HG03442 (cell line): ENCODE measurements at regions not wholly inside any gene's neighbourhood (a gene's known extent, or its start where the extent isn't known, plus 50 kb on each side); places are given as distances from the start of the nearest gene placed in this dataset.

Source experiments
- ATAC-seq: cut with Tn5 transposase; IDR thresholded peaks from one replicate; pipeline ENCODE4 v1.9.1; 2021; ENCODE audit warnings: mild to moderate bottlenecking, moderate library complexity; ENCODE audit not compliant: unreplicated experiment

DNA sequence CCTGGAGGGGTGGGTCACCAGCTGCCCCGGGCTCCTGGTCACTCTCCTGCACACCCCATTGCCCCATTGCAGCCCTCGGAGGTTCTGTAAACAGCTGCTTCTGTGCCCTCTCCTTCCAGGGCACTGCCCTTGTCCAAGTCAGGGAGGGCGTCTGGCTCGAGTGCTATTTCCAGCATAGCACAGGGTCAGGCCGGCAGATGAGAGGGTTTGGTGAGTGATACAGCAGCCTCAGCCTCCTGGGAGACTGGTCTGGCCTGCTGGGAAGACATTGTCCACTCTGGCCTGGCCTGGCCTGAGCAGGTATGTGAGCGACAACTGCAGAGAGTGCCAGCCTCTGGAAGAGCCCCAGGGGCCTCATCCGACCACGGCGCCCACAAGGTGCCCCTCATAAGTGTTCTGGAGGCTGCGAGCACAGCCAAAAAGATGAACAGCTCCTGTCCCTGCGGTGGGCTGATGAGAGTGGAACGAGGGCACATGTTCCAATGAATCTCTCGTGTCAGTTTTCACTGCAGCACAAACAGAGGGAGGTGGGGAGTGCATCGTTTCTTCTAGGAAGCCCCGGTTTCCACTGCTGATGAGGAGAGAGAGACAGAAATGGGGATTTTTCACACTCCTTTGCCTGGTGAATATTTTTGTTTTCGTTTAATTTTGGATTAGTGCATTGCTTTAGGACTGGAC is 105.8 kb upstream of the SDK2 start:
- ATAC-seq, result no peak

GRCh38 chr17:73750975-73751374 is 106.7 kb upstream of the SDK2 start:
- no peak for ATAC-seq

DNA sequence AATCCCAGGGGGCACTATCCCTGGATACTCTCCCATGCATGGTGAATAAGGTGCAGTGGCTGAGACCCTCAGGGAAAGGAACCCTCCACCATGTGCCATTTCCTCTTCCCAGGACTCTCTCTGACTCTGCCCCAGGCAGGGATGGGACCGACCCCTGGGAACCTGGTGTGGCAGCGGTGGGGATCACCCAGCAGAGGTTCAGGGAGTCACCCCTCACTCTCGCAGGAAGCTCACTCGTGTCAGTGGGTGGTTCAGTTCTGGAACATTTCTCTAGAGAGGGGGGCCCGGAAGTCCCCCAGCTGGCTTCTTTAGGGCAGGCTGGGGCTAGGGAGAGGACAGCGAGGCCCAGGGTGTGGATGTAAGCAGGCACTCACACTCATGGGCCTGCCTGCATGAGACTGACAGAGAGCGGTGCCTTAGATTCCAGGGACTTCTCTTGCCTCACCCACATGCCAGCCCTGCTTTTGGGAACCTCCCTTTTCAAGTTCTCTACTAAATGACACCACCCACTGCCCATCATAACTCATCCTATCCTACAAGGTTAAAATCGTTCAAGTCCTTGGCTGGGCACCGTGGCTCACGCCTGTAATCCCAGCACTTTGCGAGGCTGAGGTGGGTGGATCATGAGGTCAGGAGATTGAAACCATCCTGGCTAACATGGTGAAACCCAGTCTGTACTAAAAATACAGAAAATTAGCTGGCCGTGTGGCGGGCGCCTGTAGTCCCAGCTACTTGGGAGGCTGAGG is 109.7 kb upstream of the SDK2 start:
- ATAC-seq, result no peak

DNA sequence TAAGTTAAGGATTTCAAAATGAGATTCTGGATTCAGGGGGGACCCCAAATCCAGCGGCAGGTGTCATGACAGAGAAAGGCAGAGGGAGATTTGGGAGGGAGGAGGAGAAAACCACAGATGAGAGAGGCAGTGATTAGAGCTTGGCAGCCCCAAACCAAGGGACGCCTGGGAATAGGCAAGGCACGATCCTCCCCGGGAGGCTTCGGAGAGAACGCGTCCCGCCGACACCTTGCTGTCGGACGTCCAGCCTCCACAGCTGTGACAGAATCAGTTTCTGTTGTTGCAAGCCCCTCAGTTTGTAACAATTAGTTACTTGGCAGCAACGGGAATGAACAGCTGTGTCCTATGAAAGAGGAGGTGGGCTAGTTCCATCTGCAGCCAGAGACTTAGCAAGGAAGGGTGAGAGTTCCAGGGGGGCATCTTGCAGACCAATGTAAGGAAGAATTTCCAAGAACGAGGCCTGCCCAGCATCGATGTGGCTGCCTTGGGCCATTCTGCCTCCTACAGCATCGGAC is 110.7 kb upstream of the SDK2 start:
- no peak for ATAC-seq

DNA sequence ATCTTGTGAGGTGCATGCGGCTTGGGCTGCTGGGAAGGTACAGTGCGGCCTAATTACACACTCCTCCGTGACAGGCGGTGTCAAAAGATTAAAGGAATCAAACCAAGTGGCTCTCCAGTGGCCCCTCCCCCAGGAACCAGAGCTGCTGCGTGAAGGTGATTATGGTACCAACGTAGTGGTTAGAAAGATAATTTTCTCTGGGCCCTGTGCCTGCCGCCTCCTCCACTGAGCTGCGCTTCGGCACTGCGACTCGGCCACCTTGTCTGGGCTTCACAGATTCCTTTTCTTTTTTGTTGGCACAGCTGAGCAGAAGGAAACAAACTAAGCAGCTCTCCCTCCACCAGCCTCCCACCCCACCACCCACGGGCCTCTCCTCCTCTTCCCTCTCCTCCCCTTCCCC is 113.2 kb upstream of the SDK2 start:
- no peak for ATAC-seq

DNA sequence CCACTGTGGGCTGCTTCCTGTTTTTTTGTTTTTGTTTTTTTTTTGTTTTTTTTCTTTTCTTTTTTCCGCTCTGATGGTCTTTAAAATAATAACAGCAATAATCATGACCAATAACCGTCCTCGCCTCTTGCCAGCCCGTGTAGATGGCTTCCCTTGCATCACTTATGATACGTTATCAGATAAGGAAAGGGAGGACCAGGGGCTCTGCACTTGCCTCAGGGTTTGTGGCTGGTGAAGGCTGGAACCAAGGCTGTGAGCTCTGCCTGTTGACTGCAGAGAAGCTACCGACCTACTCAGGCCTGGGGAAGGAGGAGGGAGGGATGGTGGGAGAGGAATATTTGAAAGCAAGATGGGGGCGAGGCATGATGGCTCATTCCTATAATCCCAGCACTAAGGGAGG is 114.0 kb upstream of the SDK2 start:
- no peak for ATAC-seq

- no peak for ATAC-seq
These were observed 115.1 kb upstream of the SDK2 start for GRCh38 chr17:73759324-73759723.

GRCh38 chr17:73759734-73760438 is 115.6 kb upstream of the SDK2 start:
- ATAC-seq, result no peak

GRCh38 chr17:73760439-73760758 is 116.2 kb upstream of the SDK2 start:
- no peak for ATAC-seq

- ATAC-seq, result no peak
These were observed 121.7 kb upstream of the SDK2 start for GRCh38 chr17:73765824-73766563.

DNA sequence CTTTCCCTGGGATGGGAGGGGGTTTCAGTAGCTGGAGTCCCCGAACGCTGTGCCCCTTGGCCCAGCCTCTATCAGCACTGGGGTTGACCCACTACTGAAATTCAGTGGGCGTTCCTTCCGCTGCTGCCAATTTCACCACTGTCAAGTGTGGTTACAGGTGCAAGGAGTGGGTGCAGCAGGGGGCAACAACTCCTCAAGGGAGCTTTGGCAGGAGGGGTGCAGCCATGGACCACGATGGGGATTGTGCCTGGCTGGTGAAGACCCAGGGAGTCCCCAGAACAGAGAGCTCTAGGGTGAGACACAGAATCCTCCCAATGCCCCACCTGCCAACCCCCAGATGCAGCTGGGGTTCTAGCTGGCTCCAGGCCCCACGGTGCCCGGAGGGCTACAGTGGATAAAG is 123.5 kb upstream of the SDK2 start:
- no peak for ATAC-seq

DNA sequence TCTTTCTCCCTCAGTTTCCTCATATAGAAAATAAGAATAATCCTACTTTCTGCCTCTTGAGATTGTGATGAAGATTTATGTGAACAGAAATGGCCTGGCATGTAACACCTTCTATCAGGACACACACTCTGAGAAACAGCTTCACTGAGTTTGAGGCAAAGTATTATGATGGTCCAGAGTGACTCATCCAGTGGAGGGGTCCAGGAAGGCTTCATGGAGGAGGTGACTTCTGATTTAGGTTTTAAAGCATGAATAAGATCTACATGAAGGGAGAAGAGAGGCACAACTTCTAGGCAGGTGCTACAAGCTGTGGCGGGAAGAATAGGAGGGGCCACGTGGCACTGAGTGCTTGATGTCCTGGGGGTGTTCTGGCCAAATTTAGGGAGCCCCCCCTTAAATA is 124.4 kb upstream of the SDK2 start:
- no peak for ATAC-seq

DNA sequence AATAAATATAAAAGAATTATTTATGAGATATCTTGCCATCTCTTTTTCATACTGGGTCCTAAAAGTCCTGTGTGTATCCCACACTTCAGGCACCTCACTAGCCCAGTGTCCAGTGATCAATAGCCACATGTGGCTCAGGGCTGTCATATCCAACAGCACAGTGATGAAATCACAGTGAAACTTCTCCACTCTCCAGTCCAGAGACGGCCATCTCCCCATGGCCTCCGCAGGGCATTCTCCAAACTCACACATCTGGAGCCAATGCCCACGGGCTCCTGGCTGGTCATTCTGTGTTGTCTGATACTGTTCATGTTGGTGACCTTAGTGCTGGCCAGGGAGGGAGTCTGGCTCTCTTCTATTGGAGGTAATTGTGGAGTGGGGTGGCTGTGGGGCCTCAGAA is 125.2 kb upstream of the SDK2 start:
- no peak for ATAC-seq

DNA sequence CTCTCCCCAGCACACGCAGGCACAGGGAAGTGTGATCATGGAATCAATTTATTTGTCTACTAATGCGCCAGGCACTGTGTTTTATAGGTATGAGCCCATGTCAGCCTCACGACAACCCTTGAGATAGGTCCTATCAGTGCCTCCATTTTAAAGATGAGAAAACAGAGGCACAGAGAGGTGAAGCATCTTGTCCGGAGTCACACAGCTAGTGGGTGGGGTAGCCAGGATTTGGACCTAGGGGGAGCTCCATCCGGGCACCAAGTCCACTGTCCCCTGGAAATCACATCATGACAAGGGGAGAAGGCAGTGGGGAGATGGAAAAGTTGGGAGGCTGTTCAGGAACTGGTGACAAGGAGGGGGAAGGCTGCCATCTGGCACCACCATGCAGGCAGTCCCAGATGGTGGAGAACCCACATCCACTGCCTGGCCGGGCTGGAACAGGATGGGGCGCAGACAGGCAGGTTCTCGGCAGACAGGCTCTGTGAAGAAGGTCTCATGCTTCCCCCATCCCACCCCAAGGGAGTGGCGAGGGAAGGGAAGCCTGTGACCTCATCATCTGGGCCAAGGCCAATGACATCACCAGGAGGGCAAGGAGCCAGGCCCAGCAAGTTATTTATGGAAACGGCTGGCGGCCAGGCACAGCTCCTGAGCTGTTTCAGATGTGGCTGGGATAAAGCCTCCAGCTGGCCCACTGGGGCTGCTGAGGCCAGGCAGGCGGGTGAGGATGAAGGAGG is 126.0 kb upstream of the SDK2 start:
- no peak for ATAC-seq

DNA sequence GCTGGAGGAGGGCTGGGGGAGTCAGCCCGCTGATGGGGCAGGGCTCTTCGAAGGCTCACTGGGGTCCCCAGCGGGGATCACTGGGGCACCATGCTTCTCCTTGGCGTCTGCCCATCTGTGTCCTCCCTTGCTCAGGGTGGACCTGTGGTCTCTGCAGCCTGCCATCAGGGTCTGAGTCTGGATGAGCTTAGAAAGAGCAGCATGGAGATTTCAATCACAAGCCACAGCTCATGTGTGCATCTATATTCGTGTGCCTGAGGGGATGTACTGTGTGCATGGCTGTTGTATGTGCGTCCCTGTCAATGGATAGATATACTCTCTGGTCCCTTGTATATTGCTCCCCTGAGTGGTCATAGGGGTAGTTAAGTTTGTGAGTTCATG is 126.6 kb upstream of the SDK2 start:
- no peak for ATAC-seq

DNA sequence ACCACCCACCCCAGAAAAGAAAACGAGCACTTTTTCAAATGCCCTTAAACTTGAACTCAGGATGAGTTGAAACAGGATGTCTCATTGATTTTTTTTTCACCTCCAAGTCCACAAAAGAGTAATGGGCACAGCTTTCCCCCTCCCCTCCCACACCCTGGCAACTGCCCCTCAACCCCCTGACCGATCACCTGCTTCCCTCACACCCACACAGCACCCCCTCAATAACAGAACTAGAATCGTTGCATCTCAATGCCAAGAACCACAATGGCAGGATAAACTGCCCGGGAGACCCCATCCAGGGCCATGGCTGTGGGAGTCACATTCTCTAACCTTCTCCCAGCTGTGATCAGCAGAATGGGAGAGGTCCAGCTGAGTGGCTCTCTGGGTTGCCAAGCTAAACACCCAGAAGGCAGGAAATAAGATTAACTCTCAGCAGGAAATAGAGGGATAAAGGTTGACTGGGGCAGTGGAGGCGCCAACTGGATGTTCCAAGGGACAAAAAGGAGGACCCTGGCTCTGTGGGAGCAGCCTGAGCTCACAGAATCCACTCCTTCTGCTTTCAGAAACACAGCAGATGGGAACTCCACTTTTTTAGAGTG is 128.0 kb upstream of the SDK2 start:
- ATAC-seq, result no peak

- no peak for ATAC-seq
These were observed 129.5 kb upstream of the SDK2 start for GRCh38 chr17:73773702-73774101.

- no peak for ATAC-seq
These were observed 130.6 kb upstream of the SDK2 start for GRCh38 chr17:73774852-73775251.

GRCh38 chr17:73776351-73777130 is 132.3 kb upstream of the SDK2 start:
- no peak for ATAC-seq

GRCh38 chr17:73777131-73777449 is 132.8 kb upstream of the SDK2 start:
- no peak for ATAC-seq
